Memory B cell (primary cell): ENCODE measurements at regions not wholly inside any gene's neighbourhood (a gene's known extent, or its start where the extent isn't known, plus 50 kb on each side); places are given as distances from the start of the nearest gene placed in this dataset.

Source experiments
- ATAC-seq: fragments of 150-1000 bp; cut with Tn5 transposase; 2 replicates; pipeline ENCODE4 v1.10.0; 2021; ENCODE audit warnings: low read depth, mild to moderate bottlenecking, moderate library complexity
- DNase-seq, 2 donors: peaks; one replicate each; pipeline ENCODE4 v3.0.0; 2022; ENCODE audit warnings: low spot score in 2 of 2
- H3K27ac Mint-ChIP-seq: one replicate; pipeline ENCODE4 v1.8.0; 2022; ENCODE audit warnings: mild to moderate bottlenecking, moderate library complexity, mixed read lengths
- H3K27me3 Mint-ChIP-seq: one replicate; pipeline ENCODE4 v1.8.0; 2022; ENCODE audit warnings: mixed read lengths
- H3K36me3 Mint-ChIP-seq: one replicate; pipeline ENCODE4 v1.8.0; 2022; ENCODE audit warnings: mild to moderate bottlenecking, mixed read lengths
- H3K4me1 Mint-ChIP-seq: one replicate; pipeline ENCODE4 v1.8.0; 2022; ENCODE audit warnings: mixed read lengths
- H3K4me3 Mint-ChIP-seq: one replicate; pipeline ENCODE4 v1.8.0; 2022; ENCODE audit warnings: mild to moderate bottlenecking, moderate library complexity, mixed read lengths
- H3K9me3 Mint-ChIP-seq: one replicate; pipeline ENCODE4 v1.8.0; 2022; ENCODE audit warnings: mixed read lengths

DNA sequence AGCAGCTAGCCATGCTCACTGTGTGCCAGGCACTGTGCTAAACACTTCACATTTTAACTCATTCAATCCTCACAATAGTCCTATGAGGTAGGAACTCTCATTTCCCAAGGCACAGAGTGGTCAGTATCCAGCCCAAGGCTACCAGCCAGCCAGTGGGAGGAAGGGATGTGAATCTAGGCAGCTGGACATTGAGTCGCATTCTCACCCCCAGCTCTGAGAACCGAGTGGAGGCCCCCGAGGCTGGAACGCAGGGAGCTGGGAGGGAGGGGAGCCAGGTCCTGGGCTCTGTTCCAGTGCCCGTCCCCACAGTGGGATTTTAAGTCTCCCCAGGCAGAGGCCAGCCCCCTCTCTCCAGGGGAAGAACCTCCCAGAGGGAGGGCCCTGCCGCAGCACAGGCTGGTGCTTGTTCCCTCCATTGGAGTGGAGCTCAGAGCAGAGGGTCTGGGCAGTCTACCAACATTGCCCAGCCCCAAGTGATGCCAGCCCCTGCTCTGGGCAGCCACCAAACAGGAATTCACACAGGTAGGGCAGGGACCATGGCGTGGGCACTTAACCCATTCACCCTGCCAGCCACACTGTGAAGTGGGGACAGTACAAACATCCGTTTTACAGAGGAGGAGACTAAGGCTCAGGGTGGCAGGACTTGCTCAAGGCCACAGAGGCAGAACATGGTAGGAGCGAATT is 131.3 kb downstream of the CEBPB start:
- Mint-ChIP-seq H3K27ac (no peak overlapping the region), H3K36me3 (no peaks in the 10 kb centered on the region), H3K4me1 (no peaks in the 10 kb centered on the region), H3K27me3 (peaks cover 24% of the 10 kb centered on the region), H3K4me3 (no peak overlapping the region), H3K9me3 (peaks cover 4% of the 10 kb centered on the region)
- ATAC-seq (no peak), DNase-seq (no peak)

DNA sequence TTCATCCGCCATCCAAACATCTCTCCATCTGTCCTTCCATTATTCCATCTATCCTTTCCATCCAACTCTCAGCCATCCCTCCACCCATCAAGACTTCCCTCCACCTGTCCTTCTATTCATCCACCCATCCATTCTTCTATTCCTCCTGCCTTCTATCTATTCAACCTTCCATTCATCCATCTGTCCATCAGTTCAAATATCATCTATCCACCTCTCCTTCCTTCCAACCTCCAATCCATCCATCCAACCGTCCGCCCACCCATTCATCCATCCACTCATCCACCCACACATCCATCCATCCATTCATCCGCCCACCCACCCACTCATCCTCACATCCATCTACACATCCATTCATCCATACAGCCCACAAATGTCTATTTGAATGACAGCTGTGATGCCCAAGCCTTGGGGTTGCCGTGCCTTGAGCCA is 132.1 kb downstream of the CEBPB start:
- no peaks in the 10 kb centered on the region for H3K4me1 Mint-ChIP-seq
- H3K36me3 Mint-ChIP-seq, result peaks cover under 1% of the 10 kb centered on the region
- peaks cover 4% of the 10 kb centered on the region for H3K9me3 Mint-ChIP-seq
- ATAC-seq (no peak), DNase-seq (no peak)
- peaks cover 19% of the 10 kb centered on the region for H3K27me3 Mint-ChIP-seq
- no peak overlapping the region for H3K27ac Mint-ChIP-seq
- H3K4me3 Mint-ChIP-seq, result no peak overlapping the region

GRCh38 chr20:50323209-50323608 is 132.6 kb downstream of the CEBPB start:
- DNase-seq (no peak), ATAC-seq (no peak)
- H3K27ac Mint-ChIP-seq, result no peak overlapping the region
- H3K4me1 Mint-ChIP-seq, result no peaks in the 10 kb centered on the region
- H3K4me3 Mint-ChIP-seq, result no peak overlapping the region
- H3K9me3 Mint-ChIP-seq, result peaks cover 9% of the 10 kb centered on the region
- peaks cover 3% of the 10 kb centered on the region for H3K36me3 Mint-ChIP-seq
- peaks cover 16% of the 10 kb centered on the region for H3K27me3 Mint-ChIP-seq

GRCh38 chr20:50323777-50324775 is 133.4 kb downstream of the CEBPB start:
- peaks cover 14% of the 10 kb centered on the region for H3K27me3 Mint-ChIP-seq
- peaks cover 3% of the 10 kb centered on the region for H3K36me3 Mint-ChIP-seq
- H3K9me3 Mint-ChIP-seq, result peaks cover 9% of the 10 kb centered on the region
- no peak overlapping the region for H3K4me3 Mint-ChIP-seq
- ATAC-seq (no peak), DNase-seq (no peak)
- no peaks in the 10 kb centered on the region for H3K4me1 Mint-ChIP-seq
- no peak overlapping the region for H3K27ac Mint-ChIP-seq

DNA sequence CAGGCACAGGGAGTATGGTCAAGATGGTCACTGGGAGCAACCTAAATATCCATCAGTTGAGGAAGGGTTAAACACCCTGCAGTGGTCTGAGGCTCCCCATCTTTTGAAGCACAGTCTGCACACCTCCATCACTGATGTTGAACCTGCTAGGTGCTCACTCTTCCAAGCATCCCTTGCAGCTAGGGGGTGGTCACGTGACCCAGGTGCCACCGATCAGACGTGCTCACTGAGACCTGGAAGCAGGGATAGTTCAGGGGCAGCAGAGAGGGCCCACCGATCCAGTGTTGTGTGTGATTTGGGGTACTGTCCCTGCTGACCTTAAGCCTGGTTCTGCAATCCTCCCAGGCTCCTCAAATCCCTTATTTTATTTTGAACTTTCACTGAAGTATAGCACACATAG is 134.6 kb downstream of the CEBPB start:
- H3K27me3 Mint-ChIP-seq, result peaks cover 17% of the 10 kb centered on the region
- DNase-seq (no peak), ATAC-seq (no peak)
- H3K4me1 Mint-ChIP-seq, result no peaks in the 10 kb centered on the region
- peaks cover 3% of the 10 kb centered on the region for H3K36me3 Mint-ChIP-seq
- H3K27ac Mint-ChIP-seq, result no peak overlapping the region
- H3K9me3 Mint-ChIP-seq, result peaks cover 14% of the 10 kb centered on the region
- H3K4me3 Mint-ChIP-seq, result no peak overlapping the region

- Mint-ChIP-seq H3K27me3 (peaks cover 17% of the 10 kb centered on the region), H3K27ac (no peak overlapping the region), H3K4me1 (no peaks in the 10 kb centered on the region), H3K4me3 (no peak overlapping the region), H3K9me3 (peaks cover 15% of the 10 kb centered on the region), H3K36me3 (peaks cover 3% of the 10 kb centered on the region)
- ATAC-seq (no peak), DNase-seq (no peak)
Measured at GRCh38 chr20:50325651-50326050, 135.0 kb downstream of the CEBPB start.

- peaks cover 14% of the 10 kb centered on the region for H3K27me3 Mint-ChIP-seq
- DNase-seq (no peak), ATAC-seq (no peak)
- H3K9me3 Mint-ChIP-seq, result peaks cover 15% of the 10 kb centered on the region
- no peak overlapping the region for H3K27ac Mint-ChIP-seq
- H3K4me1 Mint-ChIP-seq, result no peaks in the 10 kb centered on the region
- H3K36me3 Mint-ChIP-seq, result peaks cover 3% of the 10 kb centered on the region
- H3K4me3 Mint-ChIP-seq, result no peak overlapping the region
Measured at GRCh38 chr20:50327666-50328065, 137.0 kb downstream of the CEBPB start.

- H3K36me3 Mint-ChIP-seq, result peaks cover 3% of the 10 kb centered on the region
- H3K27me3 Mint-ChIP-seq, result peaks cover 11% of the 10 kb centered on the region
- H3K4me1 Mint-ChIP-seq, result no peaks in the 10 kb centered on the region
- no peak overlapping the region for H3K4me3 Mint-ChIP-seq
- ATAC-seq (no peak), DNase-seq (no peak)
- H3K27ac Mint-ChIP-seq, result no peak overlapping the region
- H3K9me3 Mint-ChIP-seq, result peaks cover 15% of the 10 kb centered on the region
Measured at GRCh38 chr20:50328222-50328979, 137.8 kb downstream of the CEBPB start.

- ATAC-seq (no peak), DNase-seq (no peak)
- Mint-ChIP-seq H3K36me3 (peaks cover 3% of the 10 kb centered on the region), H3K27ac (no peak overlapping the region), H3K9me3 (peaks cover 15% of the 10 kb centered on the region), H3K27me3 (peaks cover 11% of the 10 kb centered on the region), H3K4me3 (no peak overlapping the region), H3K4me1 (no peaks in the 10 kb centered on the region)
Measured at GRCh38 chr20:50328996-50329898, 138.6 kb downstream of the CEBPB start.

- Mint-ChIP-seq H3K4me1 (peaks cover 2% of the 10 kb centered on the region), H3K27ac (no peak overlapping the region), H3K9me3 (peaks cover 11% of the 10 kb centered on the region), H3K36me3 (peaks cover 3% of the 10 kb centered on the region), H3K27me3 (peaks cover 11% of the 10 kb centered on the region), H3K4me3 (no peak overlapping the region)
- DNase-seq (no peak), ATAC-seq (no peak)
Measured at GRCh38 chr20:50329981-50330503, 139.4 kb downstream of the CEBPB start.

DNA sequence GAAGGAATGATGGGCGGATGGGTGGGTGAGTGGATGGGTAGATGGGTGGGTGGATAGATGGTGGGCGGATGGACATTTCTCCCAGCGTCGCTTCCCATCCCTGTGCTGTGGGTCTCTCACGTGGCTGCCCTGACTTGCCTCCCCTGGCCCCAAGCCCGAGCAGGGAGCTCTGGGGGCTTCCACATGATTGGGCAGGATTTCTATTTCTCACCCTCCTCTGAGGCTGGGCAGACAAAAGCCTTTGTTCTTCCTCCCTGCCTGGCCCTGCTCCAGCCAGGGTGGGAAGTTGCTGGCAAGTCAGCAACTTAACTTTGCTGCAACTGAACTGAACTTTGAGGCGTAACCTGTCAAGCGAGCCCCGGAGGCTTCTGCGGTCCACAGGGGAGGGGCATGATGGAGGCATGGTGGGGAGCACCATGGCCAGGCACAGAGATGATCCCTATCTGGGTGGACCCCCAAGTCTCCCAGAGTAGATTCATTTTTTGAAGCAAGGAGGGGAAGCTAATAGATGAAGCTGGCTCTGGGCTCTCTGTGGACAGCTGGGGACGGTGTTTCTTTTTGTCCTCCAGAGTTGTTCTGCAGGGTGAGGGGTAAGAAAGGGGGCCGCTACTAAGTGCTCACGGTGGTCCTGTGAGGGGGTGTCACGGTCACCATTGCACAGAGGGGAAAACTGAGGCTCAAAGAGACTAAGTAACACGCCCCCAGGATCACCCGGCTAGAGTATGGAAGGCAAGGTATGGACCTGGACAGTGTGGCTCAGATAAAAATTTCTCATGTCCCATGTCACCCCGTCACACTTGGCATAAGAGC is 140.1 kb downstream of the CEBPB start:
- no peak overlapping the region for H3K27ac Mint-ChIP-seq
- no peak for DNase-seq
- ATAC-seq, result no peak
- peaks cover 11% of the 10 kb centered on the region for H3K27me3 Mint-ChIP-seq
- H3K4me1 Mint-ChIP-seq, result peaks cover 2% of the 10 kb centered on the region
- peaks cover 3% of the 10 kb centered on the region for H3K36me3 Mint-ChIP-seq
- no peak overlapping the region for H3K4me3 Mint-ChIP-seq
- H3K9me3 Mint-ChIP-seq, result peaks cover 11% of the 10 kb centered on the region
